ENCODE measurements at regions not wholly inside any gene's neighbourhood (a gene's known extent, or its start where the extent isn't known, plus 50 kb on each side); places are given as distances from the start of the nearest gene placed in this dataset.

DNA sequence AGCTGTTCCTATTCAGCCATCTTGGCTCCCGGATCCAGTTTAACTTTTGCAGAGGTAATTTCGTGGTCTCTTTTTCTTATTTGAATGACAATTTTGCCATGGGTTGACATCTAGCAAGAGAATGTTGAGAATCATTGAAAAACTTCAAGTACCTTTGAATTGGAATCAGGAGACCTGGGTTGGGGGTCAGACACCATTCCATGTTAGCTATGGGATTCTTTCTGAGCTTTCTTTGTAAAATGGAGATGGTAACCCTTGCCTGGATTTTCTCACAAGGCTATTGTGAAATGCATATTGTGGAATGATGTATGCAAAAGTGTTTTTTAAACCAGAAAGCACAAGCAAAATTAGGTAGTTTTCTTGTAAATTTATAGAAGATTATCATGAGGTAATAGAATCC lies 79.1 kb upstream of the HAND2 start:
- TF ChIP-seq, protein P1, sequence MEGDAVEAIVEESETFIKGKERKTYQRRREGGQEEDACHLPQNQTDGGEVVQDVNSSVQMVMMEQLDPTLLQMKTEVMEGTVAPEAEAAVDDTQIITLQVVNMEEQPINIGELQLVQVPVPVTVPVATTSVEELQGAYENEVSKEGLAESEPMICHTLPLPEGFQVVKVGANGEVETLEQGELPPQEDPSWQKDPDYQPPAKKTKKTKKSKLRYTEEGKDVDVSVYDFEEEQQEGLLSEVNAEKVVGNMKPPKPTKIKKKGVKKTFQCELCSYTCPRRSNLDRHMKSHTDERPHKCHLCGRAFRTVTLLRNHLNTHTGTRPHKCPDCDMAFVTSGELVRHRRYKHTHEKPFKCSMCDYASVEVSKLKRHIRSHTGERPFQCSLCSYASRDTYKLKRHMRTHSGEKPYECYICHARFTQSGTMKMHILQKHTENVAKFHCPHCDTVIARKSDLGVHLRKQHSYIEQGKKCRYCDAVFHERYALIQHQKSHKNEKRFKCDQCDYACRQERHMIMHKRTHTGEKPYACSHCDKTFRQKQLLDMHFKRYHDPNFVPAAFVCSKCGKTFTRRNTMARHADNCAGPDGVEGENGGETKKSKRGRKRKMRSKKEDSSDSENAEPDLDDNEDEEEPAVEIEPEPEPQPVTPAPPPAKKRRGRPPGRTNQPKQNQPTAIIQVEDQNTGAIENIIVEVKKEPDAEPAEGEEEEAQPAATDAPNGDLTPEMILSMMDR (IDR thresholded peaks at IDR 0.05) = no peak
- no peak for TF ChIP-seq ZFX (IDR thresholded peaks at IDR 0.05; ENCODE audit: borderline replicate concordance)

All from 22Rv1 (cell line).